Neural progenitor cell (in vitro differentiated cells): ENCODE measurements at regions not wholly inside any gene's neighbourhood (a gene's known extent, or its start where the extent isn't known, plus 50 kb on each side); places are given as distances from the start of the nearest gene placed in this dataset.

Experiments used
- DNase-seq: peaks from one replicate; pipeline ENCODE4 v3.0.0-alpha.2; 2016; ENCODE audit warnings: low spot score
- H2AFZ ChIP-seq: fragments of 200-600 bp; sonication (generic); replicated peaks from 2 replicates; pipeline ENCODE4 v1.6.1; 2016; ENCODE audit warnings: antibody characterized with exemption
- H3F3A ChIP-seq: fragments of 200-600 bp; sonication (generic); 2 replicates; pipeline ENCODE4 v1.6.1; 2016; ENCODE audit warnings: antibody characterized with exemption, low read depth
- H3K27ac ChIP-seq: fragments of 200-600 bp; sonication (generic); 2 replicates; pipeline ENCODE4 v1.5.1; 2016; ENCODE audit warnings: mild to moderate bottlenecking
- H3K27me3 ChIP-seq: fragments of 200-600 bp; sonication (generic); 2 replicates; pipeline ENCODE4 v1.6.1; 2016; ENCODE audit warnings: mild to moderate bottlenecking, moderate library complexity
- H3K36me3 ChIP-seq: fragments of 200-600 bp; sonication (generic); 2 replicates; pipeline ENCODE4 v1.5.1; 2016
- H3K4me1 ChIP-seq: fragments of 200-600 bp; sonication (generic); 2 replicates; pipeline ENCODE4 v1.6.1; 2016; ENCODE audit warnings: mixed run types
- H3K4me2 ChIP-seq: fragments of 200-600 bp; sonication (generic); 2 replicates; pipeline ENCODE4 v1.6.1; 2016
- H3K4me3 ChIP-seq: fragments of 200-600 bp; sonication (generic); 2 replicates; pipeline ENCODE4 v1.5.1; 2016
- H3K79me2 ChIP-seq: fragments of 200-600 bp; sonication (generic); 2 replicates; pipeline ENCODE4 v1.6.1; 2016; ENCODE audit warnings: low read depth
- H3K9ac ChIP-seq: fragments of 200-600 bp; sonication (generic); 2 replicates; pipeline ENCODE4 v1.6.1; 2016
- H3K9me3 ChIP-seq: fragments of 200-600 bp; sonication (generic); 2 replicates; pipeline ENCODE4 v1.5.1; 2016; ENCODE audit warnings: low read depth
- H4K20me1 ChIP-seq: fragments of 200-600 bp; sonication (generic); 2 replicates; pipeline ENCODE4 v1.6.1; 2016; ENCODE audit warnings: low read depth
- H3K27ac Mint-ChIP-seq: 3 replicates; pipeline ENCODE4 v1.8.0; 2021; ENCODE audit warnings: mixed read lengths
- H3K27me3 Mint-ChIP-seq: 2 replicates; pipeline ENCODE4 v1.8.0; 2022; ENCODE audit warnings: low read depth, mild to moderate bottlenecking, inconsistent platforms, moderate library complexity, mixed read lengths; ENCODE audit not compliant: insufficient read depth
- H3K36me3 Mint-ChIP-seq: 3 replicates; pipeline ENCODE4 v1.8.0; 2021; ENCODE audit warnings: mixed read lengths
- H3K4me1 Mint-ChIP-seq: 3 replicates; pipeline ENCODE4 v1.8.0; 2021; ENCODE audit warnings: mixed read lengths
- H3K4me3 Mint-ChIP-seq: 3 replicates; pipeline ENCODE4 v1.8.0; 2021; ENCODE audit warnings: mild to moderate bottlenecking, moderate library complexity, mixed read lengths
- H3K9me3 Mint-ChIP-seq: 3 replicates; pipeline ENCODE4 v1.8.0; 2020; ENCODE audit warnings: mixed read lengths
- CTCF ChIP-seq: fragments of 200-600 bp; sonication (generic); IDR thresholded peaks from 2 replicates; pipeline ENCODE4 v1.5.1; 2017; ENCODE audit warnings: antibody characterized with exemption, mild to moderate bottlenecking
- EZH2 ChIP-seq: fragments of 200-600 bp; sonication (generic); IDR thresholded peaks from 2 replicates; pipeline ENCODE4 v1.6.1; 2017; ENCODE audit warnings: antibody characterized with exemption, mild to moderate bottlenecking, moderate library complexity
- EZH2phosphoT487 ChIP-seq: fragments of 200-600 bp; sonication (generic); IDR thresholded peaks from 2 replicates; pipeline ENCODE4 v1.6.1; 2017; ENCODE audit warnings: antibody characterized with exemption

DNA sequence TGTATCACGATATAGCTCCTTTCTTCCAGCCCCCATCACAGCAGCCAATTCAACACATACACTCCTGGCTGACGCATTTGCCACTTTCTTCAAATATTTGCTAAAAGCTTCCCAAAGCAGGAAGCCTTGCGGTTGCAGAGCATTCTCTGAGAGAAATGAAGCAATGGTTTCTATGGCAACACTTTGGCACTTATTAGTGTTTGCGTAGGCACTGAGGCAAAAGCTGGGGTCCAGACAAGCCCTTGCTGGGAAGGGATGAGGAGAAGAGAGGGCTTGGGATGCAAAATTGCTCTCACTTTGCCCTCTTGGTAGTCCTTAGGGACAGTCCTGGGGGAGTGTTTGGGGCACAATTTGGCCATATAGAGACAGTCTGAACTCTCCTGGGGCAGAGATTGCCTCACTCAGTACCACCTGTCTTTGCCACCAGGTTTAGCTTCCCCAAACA lies 55.0 kb upstream of the PAK3 start:
- Mint-ChIP-seq H3K27me3 (no peaks in the 10 kb centered on the region), H3K4me1 (peaks cover 23% of the 10 kb centered on the region), H3K27ac (peak overlapping the region; percentile 43), H3K36me3 (peaks cover 9% of the 10 kb centered on the region), H3K4me3 (no peak overlapping the region), H3K9me3 (no peaks in the 10 kb centered on the region)
- Histone ChIP-seq H4K20me1 (no peaks in the 10 kb centered on the region), H3K9me3 (no peaks in the 10 kb centered on the region), H2AFZ (no peak overlapping the region), H3K36me3 (no peaks in the 10 kb centered on the region), H3K4me3 (no peak overlapping the region), H3K27me3 (no peaks in the 10 kb centered on the region), H3K79me2 (no peaks in the 10 kb centered on the region), H3K4me1 (peaks cover 6% of the 10 kb centered on the region), H3K27ac (no peak overlapping the region), H3K4me2 (peak overlapping the region; percentile 7), H3K9ac (no peak overlapping the region), H3F3A (no peaks in the 10 kb centered on the region)
- peak; percentile 9 for DNase-seq
- TF ChIP-seq CTCF (no peak), EZH2phosphoT487 (no peak), EZH2 (no peak)

GRCh38 chrX:111040377-111041017 lies 55.5 kb upstream of the PAK3 start:
- H4K20me1 ChIP-seq: no peaks in the 10 kb centered on the region
- H3K36me3 ChIP-seq: no peaks in the 10 kb centered on the region
- H3K4me3 ChIP-seq: no peak overlapping the region
- no peaks in the 10 kb centered on the region for H3K27me3 Mint-ChIP-seq
- H3K4me1 Mint-ChIP-seq: peaks cover 23% of the 10 kb centered on the region
- TF ChIP-seq EZH2phosphoT487: no peak
- no peak for TF ChIP-seq EZH2
- TF ChIP-seq CTCF: no peak
- H3K79me2 ChIP-seq: no peaks in the 10 kb centered on the region
- H3K4me2 ChIP-seq: peak overlapping the region; percentile 7
- H3F3A ChIP-seq: no peaks in the 10 kb centered on the region
- no peaks in the 10 kb centered on the region for H3K27me3 ChIP-seq
- H3K27ac Mint-ChIP-seq: peak overlapping the region; percentile 43
- H3K9me3 ChIP-seq: no peaks in the 10 kb centered on the region
- no peaks in the 10 kb centered on the region for H3K9me3 Mint-ChIP-seq
- H3K4me1 ChIP-seq: peaks cover 8% of the 10 kb centered on the region
- H3K27ac ChIP-seq: no peak overlapping the region
- H3K9ac ChIP-seq: no peak overlapping the region
- H3K36me3 Mint-ChIP-seq: peaks cover 9% of the 10 kb centered on the region
- DNase-seq: no peak
- H3K4me3 Mint-ChIP-seq: no peak overlapping the region
- no peak overlapping the region for H2AFZ ChIP-seq

GRCh38 chrX:111039606-111040005 lies 56.4 kb upstream of the PAK3 start:
- Mint-ChIP-seq H3K4me1 (peaks cover 23% of the 10 kb centered on the region), H3K36me3 (peaks cover 9% of the 10 kb centered on the region), H3K27me3 (no peaks in the 10 kb centered on the region), H3K9me3 (no peaks in the 10 kb centered on the region), H3K27ac (no peak overlapping the region), H3K4me3 (no peak overlapping the region)
- Histone ChIP-seq H3F3A (no peaks in the 10 kb centered on the region), H3K9ac (no peak overlapping the region), H2AFZ (no peak overlapping the region), H3K27ac (no peak overlapping the region), H4K20me1 (no peaks in the 10 kb centered on the region), H3K4me2 (no peak overlapping the region), H3K9me3 (no peaks in the 10 kb centered on the region), H3K4me1 (peaks cover 14% of the 10 kb centered on the region), H3K79me2 (no peaks in the 10 kb centered on the region), H3K27me3 (no peaks in the 10 kb centered on the region), H3K4me3 (no peak overlapping the region), H3K36me3 (no peaks in the 10 kb centered on the region)
- DNase-seq: no peak
- no peak for TF ChIP-seq EZH2
- no peak for TF ChIP-seq CTCF
- TF ChIP-seq EZH2phosphoT487: no peak
